ENCODE measurements at regions not wholly inside any gene's neighbourhood (a gene's known extent, or its start where the extent isn't known, plus 50 kb on each side); places are given as distances from the start of the nearest gene placed in this dataset.

DNA sequence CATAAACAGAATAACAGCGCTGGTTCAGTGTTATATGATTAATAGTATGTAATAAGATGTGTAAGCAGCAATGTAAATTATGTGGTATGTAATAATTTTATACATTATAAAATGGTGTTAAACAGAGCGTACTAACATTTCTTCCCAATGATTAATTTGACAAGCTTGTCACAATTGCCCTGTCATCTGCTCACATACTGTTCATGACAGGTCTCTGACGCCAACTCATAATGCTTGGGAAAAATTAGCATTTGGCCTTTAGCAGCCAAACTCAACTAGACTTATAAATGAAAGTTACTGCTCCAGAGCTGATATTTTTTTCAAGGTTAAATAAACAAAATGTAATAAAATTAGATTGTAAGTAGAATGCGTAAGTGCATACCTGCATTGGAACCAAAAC lies 246.8 kb downstream of the TRAM1L1 start:
- Histone ChIP-seq H3K27ac (replicated peaks; ENCODE audit: low read length) (no peak overlapping the region), H2AFZ (ENCODE audit: low read length) (no peak overlapping the region), H3K23ac (ENCODE audit: low read depth, low read length, poor library complexity) (no peak overlapping the region), H3K9me3 (replicated peaks in 1 of 2; ENCODE audit: control insufficient read depth in 2 of 2, insufficient read depth in 1 of 2, low read depth in 1 of 2, low read length in 2 of 2) (no peaks in the 10 kb centered on the region), H2BK15ac (ENCODE audit: low read length) (no peak overlapping the region), H3K18ac (ENCODE audit: low read length) (no peak overlapping the region), H2AK5ac (ENCODE audit: low read depth, low read length) (no peak overlapping the region), H3K9ac (ENCODE audit: low read depth, low read length, poor library complexity) (no peak overlapping the region), H3K27me3 (ENCODE audit: control insufficient read depth in 3 of 3, insufficient read depth in 3 of 3, low read depth in 1 of 3, low read length in 3 of 3) (no peaks in the 10 kb centered on the region), H4K8ac (ENCODE audit: low read depth, low read length) (no peak overlapping the region), H3K4ac (ENCODE audit: low read length) (no peak overlapping the region), H2BK5ac (ENCODE audit: low read length) (no peak overlapping the region), H2BK120ac (ENCODE audit: low read depth, low read length) (no peak overlapping the region), H2BK12ac (ENCODE audit: low read length) (no peak overlapping the region), H3K4me1 (ENCODE audit: control insufficient read depth in 2 of 2, insufficient read depth in 1 of 2, low read depth in 1 of 2, low read length in 2 of 2) (peaks cover 0 to 6% of the 10 kb centered on the region in 2 donors), H4K91ac (ENCODE audit: low read depth, low read length, poor library complexity) (no peak overlapping the region), H3K36me3 (replicated peaks in 1 of 2; ENCODE audit: control insufficient read depth in 2 of 2, insufficient read depth in 2 of 2, low read length in 2 of 2) (no peaks in the 10 kb centered on the region), H3K14ac (ENCODE audit: low read length) (no peak overlapping the region), H3K4me2 (ENCODE audit: insufficient read depth, low read length, poor library complexity, severe bottlenecking) (no peak overlapping the region), H3K79me1 (ENCODE audit: low read depth, low read length) (no peaks in the 10 kb centered on the region), H3K4me3 (ENCODE audit: low read length in 2 of 2) (no peak overlapping the region)
- no CpG with 5 or more reads among the region's 4 CpGs for WGBS, 2 donors (ENCODE audit: extremely low coverage in 2 of 2, insufficient read length in 2 of 2, insufficient replicate concordance in 1 of 2)
- no peak for DNase-seq (ENCODE audit: low spot score)

- Histone ChIP-seq H2BK5ac (ENCODE audit: low read length) (no peak overlapping the region), H3K14ac (ENCODE audit: low read length) (no peak overlapping the region), H3K4me1 (ENCODE audit: control insufficient read depth in 2 of 2, insufficient read depth in 1 of 2, low read depth in 1 of 2, low read length in 2 of 2) (peaks cover 0 to 10% of the 10 kb centered on the region in 2 donors), H2BK120ac (ENCODE audit: low read depth, low read length) (no peak overlapping the region), H3K18ac (ENCODE audit: low read length) (no peak overlapping the region), H2AFZ (ENCODE audit: low read length) (no peak overlapping the region), H3K4me2 (ENCODE audit: insufficient read depth, low read length, poor library complexity, severe bottlenecking) (no peak overlapping the region), H3K23ac (ENCODE audit: low read depth, low read length, poor library complexity) (no peak overlapping the region), H3K27me3 (ENCODE audit: control insufficient read depth in 3 of 3, insufficient read depth in 3 of 3, low read depth in 1 of 3, low read length in 3 of 3) (no peaks in the 10 kb centered on the region), H2BK12ac (ENCODE audit: low read length) (no peak overlapping the region), H3K9ac (ENCODE audit: low read depth, low read length, poor library complexity) (no peak overlapping the region), H3K4me3 (ENCODE audit: low read length in 2 of 2) (no peak overlapping the region), H3K36me3 (replicated peaks in 1 of 2; ENCODE audit: control insufficient read depth in 2 of 2, insufficient read depth in 2 of 2, low read length in 2 of 2) (no peaks in the 10 kb centered on the region), H4K8ac (ENCODE audit: low read depth, low read length) (no peak overlapping the region), H2AK5ac (ENCODE audit: low read depth, low read length) (no peak overlapping the region), H3K27ac (replicated peaks; ENCODE audit: low read length) (no peak overlapping the region), H3K4ac (ENCODE audit: low read length) (no peak overlapping the region), H3K9me3 (replicated peaks in 1 of 2; ENCODE audit: control insufficient read depth in 2 of 2, insufficient read depth in 1 of 2, low read depth in 1 of 2, low read length in 2 of 2) (no peaks in the 10 kb centered on the region), H4K91ac (ENCODE audit: low read depth, low read length, poor library complexity) (no peak overlapping the region), H2BK15ac (ENCODE audit: low read length) (no peak overlapping the region), H3K79me1 (ENCODE audit: low read depth, low read length) (no peaks in the 10 kb centered on the region)
- no CpG with 5 or more reads among the region's 5 CpGs for WGBS, 2 donors (ENCODE audit: extremely low coverage in 2 of 2, insufficient read length in 2 of 2, insufficient replicate concordance in 1 of 2)
- no peak for DNase-seq (ENCODE audit: low spot score)
These were observed 256.2 kb downstream of the TRAM1L1 start for GRCh38 chr4:116829187-116829586.

GRCh38 chr4:116824172-116824571 lies 261.2 kb downstream of the TRAM1L1 start:
- Histone ChIP-seq H3K79me1 (ENCODE audit: low read depth, low read length) (no peaks in the 10 kb centered on the region), H2BK5ac (ENCODE audit: low read length) (no peak overlapping the region), H2BK120ac (ENCODE audit: low read depth, low read length) (no peak overlapping the region), H4K91ac (ENCODE audit: low read depth, low read length, poor library complexity) (no peak overlapping the region), H4K8ac (ENCODE audit: low read depth, low read length) (no peak overlapping the region), H3K27ac (replicated peaks; ENCODE audit: low read length) (no peak overlapping the region), H3K9ac (ENCODE audit: low read depth, low read length, poor library complexity) (no peak overlapping the region), H3K9me3 (replicated peaks in 1 of 2; ENCODE audit: control insufficient read depth in 2 of 2, insufficient read depth in 1 of 2, low read depth in 1 of 2, low read length in 2 of 2) (no peaks in the 10 kb centered on the region), H3K4me2 (ENCODE audit: insufficient read depth, low read length, poor library complexity, severe bottlenecking) (no peak overlapping the region), H3K27me3 (ENCODE audit: control insufficient read depth in 3 of 3, insufficient read depth in 3 of 3, low read depth in 1 of 3, low read length in 3 of 3) (no peaks in the 10 kb centered on the region), H2BK12ac (ENCODE audit: low read length) (no peak overlapping the region), H3K18ac (ENCODE audit: low read length) (no peak overlapping the region), H3K23ac (ENCODE audit: low read depth, low read length, poor library complexity) (no peak overlapping the region), H2AK5ac (ENCODE audit: low read depth, low read length) (no peak overlapping the region), H3K14ac (ENCODE audit: low read length) (no peak overlapping the region), H3K36me3 (replicated peaks in 1 of 2; ENCODE audit: control insufficient read depth in 2 of 2, insufficient read depth in 2 of 2, low read length in 2 of 2) (no peaks in the 10 kb centered on the region), H2BK15ac (ENCODE audit: low read length) (no peak overlapping the region), H3K4me1 (ENCODE audit: control insufficient read depth in 2 of 2, insufficient read depth in 1 of 2, low read depth in 1 of 2, low read length in 2 of 2) (peaks cover 0 to 10% of the 10 kb centered on the region in 2 donors), H2AFZ (ENCODE audit: low read length) (no peak overlapping the region), H3K4me3 (ENCODE audit: low read length in 2 of 2) (no peak overlapping the region), H3K4ac (ENCODE audit: low read length) (no peak overlapping the region)
- WGBS, 2 donors (ENCODE audit: extremely low coverage in 2 of 2, insufficient read length in 2 of 2, insufficient replicate concordance in 1 of 2): no CpG with 5 or more reads among the region's 2 CpGs
- no peak for DNase-seq (ENCODE audit: low spot score)

GRCh38 chr4:116811730-116812129 lies 273.6 kb downstream of the TRAM1L1 start:
- Histone ChIP-seq H3K27me3 (ENCODE audit: control insufficient read depth in 3 of 3, insufficient read depth in 3 of 3, low read depth in 1 of 3, low read length in 3 of 3) (no peaks in the 10 kb centered on the region), H2AFZ (ENCODE audit: low read length) (no peak overlapping the region)
- no CpG with 5 or more reads among the region's 2 CpGs for WGBS, 2 donors (ENCODE audit: extremely low coverage in 2 of 2, insufficient read length in 2 of 2, insufficient replicate concordance in 1 of 2)

More at GRCh38 chr4:116811730-116812129, 273.6 kb downstream of the TRAM1L1 start:
- Histone ChIP-seq H3K4me2 (ENCODE audit: insufficient read depth, low read length, poor library complexity, severe bottlenecking) (no peak overlapping the region), H3K27ac (replicated peaks; ENCODE audit: low read length) (no peak overlapping the region), H4K8ac (ENCODE audit: low read depth, low read length) (no peak overlapping the region), H3K14ac (ENCODE audit: low read length) (no peak overlapping the region), H2AK5ac (ENCODE audit: low read depth, low read length) (no peak overlapping the region), H3K18ac (ENCODE audit: low read length) (no peak overlapping the region), H4K91ac (ENCODE audit: low read depth, low read length, poor library complexity) (no peak overlapping the region), H3K79me1 (ENCODE audit: low read depth, low read length) (no peaks in the 10 kb centered on the region), H3K23ac (ENCODE audit: low read depth, low read length, poor library complexity) (no peak overlapping the region), H3K4ac (ENCODE audit: low read length) (no peak overlapping the region), H3K36me3 (replicated peaks in 1 of 2; ENCODE audit: control insufficient read depth in 2 of 2, insufficient read depth in 2 of 2, low read length in 2 of 2) (no peaks in the 10 kb centered on the region), H2BK5ac (ENCODE audit: low read length) (no peak overlapping the region), H3K9me3 (replicated peaks in 1 of 2; ENCODE audit: control insufficient read depth in 2 of 2, insufficient read depth in 1 of 2, low read depth in 1 of 2, low read length in 2 of 2) (no peaks in the 10 kb centered on the region), H2BK12ac (ENCODE audit: low read length) (no peak overlapping the region), H3K4me3 (ENCODE audit: low read length in 2 of 2) (no peak overlapping the region), H3K4me1 (ENCODE audit: control insufficient read depth in 2 of 2, insufficient read depth in 1 of 2, low read depth in 1 of 2, low read length in 2 of 2) (no peaks in the 10 kb centered on the region), H3K9ac (ENCODE audit: low read depth, low read length, poor library complexity) (no peak overlapping the region), H2BK120ac (ENCODE audit: low read depth, low read length) (no peak overlapping the region), H2BK15ac (ENCODE audit: low read length) (no peak overlapping the region)
- DNase-seq (ENCODE audit: low spot score): no peak

Measured in neuronal stem cell (in vitro differentiated cells).